GM21515 (cell line): ENCODE measurements at regions not wholly inside any gene's neighbourhood (a gene's known extent, or its start where the extent isn't known, plus 50 kb on each side); places are given as distances from the start of the nearest gene placed in this dataset.

Source experiments
- ATAC-seq: cut with Tn5 transposase; IDR thresholded peaks from one replicate; pipeline ENCODE4 v1.9.1; 2021; ENCODE audit not compliant: unreplicated experiment

- ATAC-seq = no peak
Observed at GRCh38 chr12:107223821-107224220, 130.5 kb upstream of the CRY1 start.

DNA sequence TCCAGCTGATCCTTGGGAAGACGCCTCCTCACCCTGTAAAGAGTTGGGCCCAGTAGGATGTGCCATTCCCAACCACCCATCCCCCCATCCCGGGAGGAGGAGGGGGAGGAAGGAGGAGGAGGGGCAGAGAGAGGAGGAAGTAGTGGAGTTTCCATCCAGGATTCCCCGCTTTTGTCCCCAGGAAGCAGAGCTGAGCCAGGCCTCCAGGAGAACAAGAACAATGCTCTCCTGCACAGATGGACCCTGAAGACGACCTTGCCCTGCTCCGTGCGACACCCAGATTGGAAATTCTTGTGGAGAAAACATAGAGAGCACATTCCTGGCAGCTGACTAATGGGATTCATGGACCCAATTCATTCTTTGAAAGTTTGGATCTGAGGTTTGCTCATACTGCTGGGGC, 132.3 kb upstream of the CRY1 start:
- no peak for ATAC-seq

DNA sequence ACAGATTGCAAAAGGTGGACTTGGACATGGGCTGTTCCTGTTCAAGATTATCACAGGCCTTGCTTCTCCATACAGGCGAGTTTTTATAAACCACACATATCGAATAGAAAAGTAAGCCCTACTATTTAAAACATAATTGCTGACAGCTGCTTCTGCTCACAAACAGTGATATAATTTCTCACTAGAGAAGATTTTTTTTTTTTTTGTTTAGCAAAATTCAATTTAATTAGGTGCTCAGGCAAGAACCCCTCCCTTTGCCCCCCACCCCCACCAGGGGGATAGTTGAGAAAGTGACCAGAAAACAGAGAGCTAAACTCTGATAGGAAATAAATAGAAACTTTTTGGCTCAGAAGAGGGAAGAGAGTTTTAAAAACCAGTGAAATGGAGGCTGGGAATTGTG, 132.8 kb upstream of the CRY1 start:
- no peak for ATAC-seq

- ATAC-seq = no peak
Observed at GRCh38 chr12:107228076-107228475, 134.7 kb upstream of the CRY1 start.

GRCh38 chr12:107229827-107230226, 136.5 kb upstream of the CRY1 start:
- no peak for ATAC-seq

DNA sequence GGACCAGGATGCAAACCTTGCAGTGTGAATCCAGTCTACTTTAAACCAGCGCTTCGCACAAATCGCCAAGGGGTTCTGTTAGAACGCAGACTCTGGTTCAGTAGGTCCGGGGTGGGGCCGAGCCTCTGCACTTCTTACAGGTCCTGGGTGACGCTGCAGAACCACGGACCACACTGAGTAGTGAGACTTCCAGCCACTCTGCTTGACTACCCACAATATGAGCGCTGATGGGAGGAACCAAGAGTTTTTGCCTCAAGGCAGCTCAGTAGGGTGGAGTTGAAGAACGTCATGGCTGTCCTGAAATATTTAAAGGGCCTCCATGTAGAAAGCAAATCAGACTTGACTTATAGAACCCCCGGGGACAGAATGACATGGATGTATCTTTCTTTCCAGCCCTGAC, 138.0 kb upstream of the CRY1 start:
- ATAC-seq = no peak

DNA sequence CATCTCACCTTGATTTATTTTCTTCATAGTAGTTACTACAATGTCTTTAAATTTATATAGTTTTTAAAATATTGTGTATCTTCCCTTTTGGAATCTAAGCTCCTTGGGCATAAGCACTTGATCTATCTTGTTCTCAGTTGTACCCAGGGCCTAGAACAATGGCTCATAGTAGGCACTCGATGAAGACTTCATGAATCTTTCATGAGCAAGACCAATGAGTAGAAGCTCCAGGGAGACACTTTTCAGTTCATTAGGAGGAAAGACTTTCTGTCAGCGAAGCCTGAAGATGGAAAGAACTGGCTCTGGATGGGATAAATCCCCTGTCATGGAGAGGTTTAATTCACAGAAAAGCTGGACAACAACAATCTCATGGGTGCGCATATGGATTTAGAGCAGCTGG, 140.2 kb upstream of the CRY1 start:
- ATAC-seq = no peak

DNA sequence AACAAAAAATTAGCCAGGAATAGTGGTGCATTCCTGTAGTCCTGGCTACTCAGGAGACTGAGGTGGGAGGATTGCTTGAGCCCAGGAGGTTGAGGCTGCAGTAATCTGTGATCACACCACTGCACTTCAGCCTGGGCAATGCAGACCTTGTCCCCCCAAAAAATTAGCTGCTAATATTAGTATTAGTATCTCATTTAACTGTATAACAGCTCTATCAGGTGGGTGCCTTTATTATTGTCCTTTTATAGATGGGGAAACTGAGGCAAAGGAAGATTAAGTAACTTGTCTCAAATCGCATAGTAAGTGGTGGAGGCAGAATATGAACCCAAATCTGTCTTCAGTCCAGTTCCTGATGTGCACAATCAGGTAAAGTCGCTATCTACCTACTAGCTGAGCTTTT, 142.3 kb upstream of the CRY1 start:
- no peak for ATAC-seq

DNA sequence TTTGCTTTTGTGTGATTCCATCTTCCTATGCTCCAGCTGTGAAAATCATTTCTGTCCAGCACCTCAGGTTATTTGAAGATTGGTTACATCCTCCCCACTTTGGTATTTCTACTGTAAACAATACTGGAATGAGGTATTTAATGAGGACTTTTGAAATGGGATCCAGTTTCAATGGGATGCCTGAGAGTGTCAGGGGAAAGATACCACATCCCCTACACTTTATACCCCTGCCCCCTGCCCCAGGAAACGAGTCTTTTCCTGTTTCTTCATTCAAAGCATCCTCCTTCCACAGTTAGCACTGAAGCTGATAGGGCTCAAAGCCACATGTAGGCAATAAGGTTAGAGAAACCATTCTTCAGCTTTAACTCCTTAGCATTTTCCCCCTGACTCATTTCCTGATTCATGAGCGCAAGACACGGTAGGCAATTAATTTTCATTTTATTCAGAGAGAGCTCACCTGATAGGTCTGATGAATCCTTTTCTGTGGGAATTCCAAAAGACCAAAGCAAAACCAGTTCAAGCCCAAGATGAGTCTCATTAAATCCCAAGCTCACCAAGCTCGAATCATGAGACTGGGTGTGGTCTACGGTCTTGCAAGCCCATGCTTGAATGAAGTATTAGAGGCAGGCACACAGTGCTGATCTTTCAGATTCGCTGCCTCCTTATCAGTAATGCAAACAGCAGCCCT, 143.6 kb upstream of the CRY1 start:
- no peak for ATAC-seq

GRCh38 chr12:107238296-107238695, 144.9 kb upstream of the CRY1 start:
- no peak for ATAC-seq

- no peak for ATAC-seq
Observed at GRCh38 chr12:107241411-107241810, 148.1 kb upstream of the CRY1 start.

GRCh38 chr12:107242189-107242588, 148.8 kb upstream of the CRY1 start:
- ATAC-seq = no peak

DNA sequence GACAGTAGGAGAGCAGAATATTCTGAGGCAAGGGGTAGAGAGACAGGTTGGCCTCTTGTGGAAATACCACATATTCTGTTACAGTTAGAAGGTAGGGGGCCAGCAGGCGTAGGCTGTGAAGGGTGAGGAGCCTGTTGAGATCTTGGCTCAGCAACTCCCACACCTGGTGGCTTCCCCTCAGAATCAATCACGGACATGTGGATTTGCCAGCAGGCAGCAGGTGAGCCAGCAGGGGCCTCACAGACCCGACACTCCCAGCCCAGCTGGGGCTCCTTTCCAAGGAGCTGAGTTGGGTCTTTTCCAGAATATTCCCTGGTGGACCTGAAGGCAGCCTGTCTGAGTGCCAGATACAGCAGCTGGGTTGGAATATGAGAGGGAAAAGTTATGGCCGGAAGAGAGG, 150.0 kb upstream of the CRY1 start:
- no peak for ATAC-seq

DNA sequence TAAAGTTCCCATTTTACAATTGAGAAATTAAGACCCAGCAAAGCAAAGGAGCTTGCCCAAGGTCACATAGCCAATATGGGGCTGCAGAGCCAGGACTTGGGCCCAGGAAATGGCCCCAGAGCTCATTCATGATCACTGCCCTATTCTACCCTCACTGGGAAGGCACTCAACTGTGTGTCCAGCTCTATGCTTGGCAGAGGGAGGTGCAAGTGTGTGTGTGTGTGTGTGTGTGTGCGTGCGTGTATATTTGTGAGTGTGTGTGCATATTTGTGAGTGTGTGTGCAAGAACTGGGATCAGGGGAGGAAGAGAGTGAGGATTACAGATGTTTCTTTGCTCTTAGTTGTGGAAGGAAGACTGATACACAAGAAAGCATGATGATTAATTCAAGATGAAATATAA, 151.2 kb upstream of the CRY1 start:
- ATAC-seq = no peak

- ATAC-seq = no peak
Observed at GRCh38 chr12:107247650-107248049, 154.3 kb upstream of the CRY1 start.

GRCh38 chr12:107248187-107248586, 154.8 kb upstream of the CRY1 start:
- ATAC-seq = no peak

DNA sequence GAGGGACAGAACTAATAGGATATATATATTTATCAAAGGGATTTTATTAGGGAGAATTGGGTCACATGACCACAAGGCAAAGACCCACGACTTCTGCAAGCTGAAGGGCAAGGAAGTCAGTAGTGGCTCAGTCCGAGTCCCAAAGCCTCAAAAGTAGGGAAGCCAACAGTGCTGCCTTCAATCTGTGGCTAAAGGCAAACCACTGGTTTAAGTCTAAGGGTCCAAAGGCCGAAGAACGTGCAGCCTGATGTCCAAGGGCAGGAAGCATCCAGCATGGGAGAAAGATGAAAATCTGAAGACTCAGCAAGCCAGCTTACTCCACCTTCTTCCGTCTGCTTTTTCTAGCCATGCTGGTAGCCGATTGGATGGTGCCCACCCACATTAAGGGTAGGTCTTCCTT, 157.9 kb upstream of the CRY1 start:
- ATAC-seq = no peak

DNA sequence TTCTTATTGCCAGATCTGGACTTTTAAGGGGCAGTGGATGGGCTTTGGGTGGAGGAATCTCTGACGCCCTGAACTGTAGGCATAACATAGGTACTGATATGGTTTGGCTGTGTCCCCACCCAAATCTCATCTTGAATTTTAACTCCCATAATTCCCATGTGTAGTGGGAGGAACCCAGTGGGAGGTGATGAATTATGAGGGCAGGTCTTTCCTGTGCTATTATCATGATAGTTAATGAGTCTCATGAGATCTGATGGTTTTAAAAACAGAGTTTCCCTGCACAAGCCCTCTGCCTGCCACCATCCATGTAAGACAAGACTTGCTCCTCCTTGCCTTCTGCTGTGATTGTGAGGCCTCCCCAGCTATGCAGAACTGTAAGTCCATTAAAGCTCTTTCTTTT, 160.0 kb upstream of the CRY1 start:
- ATAC-seq = no peak

GRCh38 chr12:107254258-107254856, 161.0 kb upstream of the CRY1 start:
- ATAC-seq = no peak

DNA sequence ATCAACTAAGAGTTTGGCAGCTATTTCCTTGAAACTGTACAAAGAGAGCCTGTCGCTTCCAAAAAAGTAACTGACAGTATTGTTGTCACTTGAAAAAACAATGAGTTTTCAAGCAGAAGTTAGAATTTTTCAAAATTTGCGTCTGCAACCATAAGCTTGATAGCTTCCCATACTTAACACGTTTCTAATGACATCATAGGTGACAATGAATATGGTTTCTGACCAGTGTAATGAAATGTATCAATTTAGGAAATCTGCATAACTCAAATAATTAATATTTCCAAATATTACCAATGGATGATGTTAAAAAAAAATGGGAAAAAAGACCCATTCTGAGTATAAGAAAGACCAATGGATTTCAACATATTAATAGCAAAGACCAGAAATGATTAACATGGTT, 165.4 kb upstream of the CRY1 start:
- ATAC-seq = no peak

DNA sequence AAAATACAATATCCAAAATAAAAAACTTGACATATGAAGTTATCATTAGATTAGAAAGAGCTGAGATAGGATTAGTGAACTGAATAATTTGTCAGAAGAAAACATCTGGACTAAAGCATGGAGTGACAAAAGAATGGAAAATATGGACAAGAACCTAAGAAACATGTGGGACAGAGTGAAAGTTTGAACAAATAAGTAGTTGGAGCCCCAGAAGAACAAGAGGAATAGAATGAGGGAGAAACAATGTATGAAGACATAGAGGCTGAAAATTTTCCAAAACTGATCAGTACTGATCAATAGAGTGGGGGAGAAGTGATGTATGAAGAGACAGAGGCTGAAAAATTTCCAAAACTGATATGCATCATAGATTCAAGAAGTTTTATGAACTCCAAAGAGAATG, 170.6 kb upstream of the CRY1 start:
- no peak for ATAC-seq

- ATAC-seq = no peak
Observed at GRCh38 chr12:107264667-107265066, 171.3 kb upstream of the CRY1 start.

GRCh38 chr12:107267604-107268003, 174.3 kb upstream of the CRY1 start:
- ATAC-seq = no peak
